ENCODE measurements at regions not wholly inside any gene's neighbourhood (a gene's known extent, or its start where the extent isn't known, plus 50 kb on each side); places are given as distances from the start of the nearest gene placed in this dataset.

- no peaks in the 10 kb centered on the region; a peak in 1 of 4 replicates for H3K4me1 ChIP-seq (ENCODE audit: control insufficient read depth in 1 of 2, insufficient read depth in 2 of 2, low read depth in 1 of 2, low read length in 1 of 2)
- no peak overlapping the region for H2AFZ ChIP-seq (ENCODE audit: low read depth)
- no peaks in the 10 kb centered on the region for H3F3A ChIP-seq (replicated peaks; ENCODE audit: insufficient read depth)
- no peak for DNase-seq
- no peak overlapping the region for H3K27ac ChIP-seq (ENCODE audit: low read depth in 2 of 2, low read length in 1 of 2)
- no peaks in the 10 kb centered on the region for H4K20me1 ChIP-seq (ENCODE audit: insufficient read depth)
- no peaks in the 10 kb centered on the region for H3K36me3 ChIP-seq (replicated peaks in 1 of 2; ENCODE audit: control insufficient read depth in 1 of 2, insufficient read depth in 2 of 2, low read length in 1 of 2)
- H3K4me2 ChIP-seq = no peak overlapping the region
- H3K9me3 ChIP-seq = no peaks in the 10 kb centered on the region
- no peaks in the 10 kb centered on the region for H3K79me2 ChIP-seq (ENCODE audit: insufficient read depth)
- CTCF ChIA-PET = no interaction called here
- no peaks in the 10 kb centered on the region; the same call in 1 of the 2 replicates for H3K9me2 ChIP-seq
- TF ChIP-seq FOXM1 (IDR thresholded peaks at IDR 0.05; ENCODE audit: low read depth) = no peak
- POLR2A ChIA-PET = no interaction called here
- no peaks in the 10 kb centered on the region for H3K27me3 ChIP-seq (ENCODE audit: insufficient read depth)
- H3K9ac ChIP-seq = no peak overlapping the region
- H3K4me3 ChIP-seq (ENCODE audit: low read depth in 2 of 2, low read length in 1 of 2) = no peak overlapping the region
Observed at GRCh38 chr13:58399263-58399662, 767.7 kb downstream of the PCDH17 start.

GRCh38 chr13:58406545-58406944 is 775.0 kb downstream of the PCDH17 start:
- H3K9me2 ChIP-seq = no peaks in the 10 kb centered on the region
- H3K27me3 ChIP-seq (ENCODE audit: insufficient read depth) = no peaks in the 10 kb centered on the region

More at GRCh38 chr13:58406545-58406944, 775.0 kb downstream of the PCDH17 start:
- ChIA-PET CTCF (interaction anchor here (0.6 kb wide), 1 partner anchor 588 kb away, joined by 3 read pairs; no protein-coding TSS in a partner anchor), POLR2A (no interaction called here)
- H3K9ac ChIP-seq = no peak overlapping the region
- H2AFZ ChIP-seq (ENCODE audit: low read depth) = no peak overlapping the region
- no peaks in the 10 kb centered on the region for H3K36me3 ChIP-seq (replicated peaks in 1 of 2; ENCODE audit: control insufficient read depth in 1 of 2, insufficient read depth in 2 of 2, low read length in 1 of 2)
- TF ChIP-seq FOXM1 (IDR thresholded peaks at IDR 0.05; ENCODE audit: low read depth) (no peak), CHD2 (IDR thresholded peaks at IDR 0.05; ENCODE audit: low read length, partially characterized antibody) (no peak), MAX (IDR thresholded peaks at IDR 0.05; ENCODE audit: low read depth) (no peak), RFX5 (IDR thresholded peaks at IDR 0.05; ENCODE audit: low read length) (no peak), USF2 (IDR thresholded peaks at IDR 0.05; ENCODE audit: borderline replicate concordance, low read depth, low read length) (no peak), YY1 (IDR thresholded peaks at IDR 0.05; ENCODE audit: low read depth) (no peak), SIN3A (IDR thresholded peaks at IDR 0.05; ENCODE audit: borderline replicate concordance, low read depth, low read length) (no peak), RXRA (IDR thresholded peaks at IDR 0.05; ENCODE audit: borderline replicate concordance, low read depth) (no peak), EZH2phosphoT487 (IDR thresholded peaks at IDR 0.05; ENCODE audit: borderline replicate concordance, low read depth) (no peak), IRF3 (IDR thresholded peaks at IDR 0.05; ENCODE audit: low read depth, low read length) (no peak), REST (IDR thresholded peaks at IDR 0.05; ENCODE audit: low read depth, low read length) (no peak), ELF1 (IDR thresholded peaks at IDR 0.05) (no peak), USF1 (IDR thresholded peaks at IDR 0.05; ENCODE audit: borderline replicate concordance, low read depth) (no peak), TCF12 (IDR thresholded peaks at IDR 0.05) (no peak)
- H3K4me3 ChIP-seq (ENCODE audit: low read depth in 2 of 2, low read length in 1 of 2) = no peak overlapping the region
- no peaks in the 10 kb centered on the region for H3K9me3 ChIP-seq
- DNase-seq = no peak
- WGBS (ENCODE audit: low lambda C conversion rate) = 21% methylated on average over 2 of the region's 2 CpGs
- no peaks in the 10 kb centered on the region for H3K4me1 ChIP-seq (ENCODE audit: control insufficient read depth in 1 of 2, insufficient read depth in 2 of 2, low read depth in 1 of 2, low read length in 1 of 2)
- H3K79me2 ChIP-seq (ENCODE audit: insufficient read depth) = no peaks in the 10 kb centered on the region
- H3F3A ChIP-seq (replicated peaks; ENCODE audit: insufficient read depth) = no peaks in the 10 kb centered on the region
- H4K20me1 ChIP-seq (ENCODE audit: insufficient read depth) = no peaks in the 10 kb centered on the region
- no peak overlapping the region for H3K27ac ChIP-seq (ENCODE audit: low read depth in 2 of 2, low read length in 1 of 2)
- H3K4me2 ChIP-seq = no peak overlapping the region
